ENCODE measurements at regions not wholly inside any gene's neighbourhood (a gene's known extent, or its start where the extent isn't known, plus 50 kb on each side); places are given as distances from the start of the nearest gene placed in this dataset.
"Not testable (repeated sequence)": the region's sequence is repeated elsewhere in the genome, so short reads cannot be mapped to it uniquely, and the experiment has no call there.

- no peak for DNase-seq (ENCODE audit: low spot score)
These were observed 323.7 kb upstream of the FAM78B start for GRCh38 chr1:166490437-166490991.

- not testable (repeated sequence) for DNase-seq (ENCODE audit: low spot score)
These were observed 327.0 kb upstream of the FAM78B start for GRCh38 chr1:166493765-166494164.

GRCh38 chr1:166507347-166507746 is 331.9 kb upstream of the POGK start:
- no peak for DNase-seq (ENCODE audit: low spot score)

GRCh38 chr1:166511761-166512160 is 327.5 kb upstream of the POGK start:
- DNase-seq (ENCODE audit: low spot score), result no peak

- DNase-seq (ENCODE audit: low spot score), result no peak
These were observed 325.2 kb upstream of the POGK start for GRCh38 chr1:166514067-166514466.

GRCh38 chr1:166527752-166528151 is 311.5 kb upstream of the POGK start:
- no peak for DNase-seq (ENCODE audit: low spot score)

- no peak for DNase-seq (ENCODE audit: low spot score)
These were observed 300.6 kb upstream of the POGK start for GRCh38 chr1:166538646-166539045.

GRCh38 chr1:166544036-166544435 is 295.2 kb upstream of the POGK start:
- DNase-seq (ENCODE audit: low spot score), result no peak

GRCh38 chr1:166544561-166544960 is 294.7 kb upstream of the POGK start:
- no peak for DNase-seq (ENCODE audit: low spot score)

GRCh38 chr1:166552706-166553105 is 286.6 kb upstream of the POGK start:
- no peak for DNase-seq (ENCODE audit: low spot score)

GRCh38 chr1:166570954-166571353 is 268.3 kb upstream of the POGK start:
- no peak for DNase-seq (ENCODE audit: low spot score)

- DNase-seq (ENCODE audit: low spot score), result no peak
These were observed 266.1 kb upstream of the POGK start for GRCh38 chr1:166573199-166573598.

GRCh38 chr1:166579557-166580501 is 259.4 kb upstream of the POGK start:
- no peak for DNase-seq (ENCODE audit: low spot score)

GRCh38 chr1:166588741-166589140 is 250.5 kb upstream of the POGK start:
- no peak for DNase-seq (ENCODE audit: low spot score)

- DNase-seq (ENCODE audit: low spot score), result no peak
These were observed 249.1 kb upstream of the POGK start for GRCh38 chr1:166590161-166590560.

- DNase-seq (ENCODE audit: low spot score), result no peak
These were observed 244.6 kb upstream of the POGK start for GRCh38 chr1:166594646-166595045.

- no peak for DNase-seq (ENCODE audit: low spot score)
These were observed 241.8 kb upstream of the POGK start for GRCh38 chr1:166597516-166597915.

- DNase-seq (ENCODE audit: low spot score), result no peak
These were observed 238.7 kb upstream of the POGK start for GRCh38 chr1:166600574-166600973.

- no peak for DNase-seq (ENCODE audit: low spot score)
These were observed 237.5 kb upstream of the POGK start for GRCh38 chr1:166601650-166602278.

- not testable (repeated sequence) for DNase-seq (ENCODE audit: low spot score)
These were observed 236.5 kb upstream of the POGK start for GRCh38 chr1:166602801-166603200.

- DNase-seq (ENCODE audit: low spot score), result no peak
These were observed 236.0 kb upstream of the POGK start for GRCh38 chr1:166603296-166603695.

- no peak for DNase-seq (ENCODE audit: low spot score)
These were observed 234.1 kb upstream of the POGK start for GRCh38 chr1:166605137-166605536.

GRCh38 chr1:166612886-166613285 is 226.4 kb upstream of the POGK start:
- DNase-seq (ENCODE audit: low spot score), result no peak

Measured in pons (tissue), 1 donor.